HCT116 (cell line): ENCODE measurements at regions not wholly inside any gene's neighbourhood (a gene's known extent, or its start where the extent isn't known, plus 50 kb on each side); places are given as distances from the start of the nearest gene placed in this dataset.

ENCODE experiments used
- ATAC-seq: fragments of 200-7000 bp; cut with Tn5 transposase; 2 replicates; pipeline ENCODE4 v1.9.1; 2020; ENCODE audit warnings: mild to moderate bottlenecking, moderate library complexity
- BruUV-seq: library from RNA; stranded (reverse); fragments of 400-500 nt; replicated peaks from 2 replicates; lab custom pipeline; 2021; lab: Mats Ljungman, UMichigan
- CTCF ChIA-PET: fragments of 300-600 bp; sonication (Branson Sonifier 250); formaldehyde crosslinking; loops from one replicate; lab custom pipeline; 2021; ENCODE audit warnings: antibody characterized with exemption; lab: Charles Lee
- POLR2A ChIA-PET: fragments of 300-600, 350-600 bp; sonication (Branson Sonifier 250); formaldehyde crosslinking; loops from one replicate; lab custom pipeline; 2021; ENCODE audit warnings: antibody characterized with exemption; lab: Charles Lee
- RAD21 ChIA-PET, 2 experiments: fragments of 300-600 bp; sonication (Branson Sonifier 250); formaldehyde crosslinking; loops; one replicate each; lab custom pipeline; 2023; ENCODE audit warnings: low total read pairs in 2 of 2; ENCODE audit not compliant: uncharacterized antibody in 2 of 2, unreplicated experiment in 2 of 2, low non-redundant PET in 1 of 2; lab: Charles Lee
- DNase-seq: peaks from one replicate; pipeline ENCODE4 v3.0.0-alpha.2; 2010; ENCODE audit warnings: low read depth, low spot score
- H2AFZ ChIP-seq: fragments of 200-600 bp; shearing (Covaris generic), sonication (generic); 2 replicates; pipeline ENCODE4 v1.6.1; 2017; ENCODE audit warnings: low read depth, mixed run types, mixed read lengths, antibody characterized with exemption, low read length; ENCODE audit not compliant: poor library complexity, severe bottlenecking
- H3K27ac ChIP-seq: 2 replicates; pipeline ENCODE4 v1.5.1; 2012; ENCODE audit warnings: low read depth, low read length
- H3K27me3 ChIP-seq: fragments of 200-600 bp; sonication (generic); 2 replicates; pipeline ENCODE4 v1.6.1; 2016; ENCODE audit warnings: mixed run types, low read length, mixed read lengths; ENCODE audit not compliant: insufficient read depth
- H3K36me3 ChIP-seq, 2 experiments: fragments of 200-500 bp in 1 of 2; fragments of 200-600 bp in 1 of 2; sonication (Bioruptor generic) in 1 of 2; sonication (generic) in 1 of 2; 2 replicates each; pipeline versions ENCODE4 v1.5.1 to v1.6.1; 2014 to 2016; ENCODE audit warnings: low read length in 2 of 2, inconsistent platforms in 1 of 2, mixed read lengths in 1 of 2, mixed run types in 1 of 2; ENCODE audit not compliant: insufficient read depth in 2 of 2, control insufficient read depth in 1 of 2
- H3K4me1 ChIP-seq, 2 experiments: fragments of 200-600 bp in 1 of 2; sonication (generic) in 1 of 2; 2 replicates each; pipeline versions ENCODE4 v1.5.1 to v1.6.1; 2012 to 2017; ENCODE audit warnings: low read length in 2 of 2, inconsistent platforms in 1 of 2, mild to moderate bottlenecking in 1 of 2, mixed read lengths in 1 of 2, mixed run types in 1 of 2, moderate library complexity in 1 of 2; ENCODE audit not compliant: insufficient read depth in 2 of 2, control insufficient read depth in 1 of 2
- H3K4me2 ChIP-seq: fragments of 200-600 bp; sonication (generic); 2 replicates; pipeline ENCODE4 v1.6.1; 2017; ENCODE audit warnings: mixed run types, low read length, mixed read lengths
- H3K4me3 ChIP-seq, 2 experiments: fragments of 200-600 bp in 1 of 2; sonication (generic) in 1 of 2; replicated peaks in 1 of 2; 2 replicates each; pipeline ENCODE4 v1.5.1; 2011 to 2016; ENCODE audit warnings: low read length in 2 of 2, control low read depth in 1 of 2, low read depth in 1 of 2, mild to moderate bottlenecking in 1 of 2, mixed read lengths in 1 of 2, mixed run types in 1 of 2
- H3K79me2 ChIP-seq: fragments of 200-600 bp; sonication (generic); 2 replicates; pipeline ENCODE4 v1.6.1; 2017; ENCODE audit warnings: mild to moderate bottlenecking, mixed run types, low read length, moderate library complexity, mixed read lengths; ENCODE audit not compliant: insufficient read depth
- H3K9ac ChIP-seq: fragments of 200-600 bp; sonication (generic); 2 replicates; pipeline ENCODE4 v1.6.1; 2016; ENCODE audit warnings: low read length, mixed read lengths
- H3K9me2 ChIP-seq: fragments of 200-600 bp; sonication (generic), shearing (Covaris generic); 2 replicates; pipeline ENCODE4 v1.6.1; 2017; ENCODE audit warnings: mixed run types, mild to moderate bottlenecking, moderate library complexity; ENCODE audit not compliant: insufficient read depth
- H3K9me3 ChIP-seq, 2 experiments: fragments of 200-500 bp in 1 of 2; fragments of 200-600 bp in 1 of 2; sonication (Bioruptor generic) in 1 of 2; sonication (generic) in 1 of 2; 2 replicates each; pipeline ENCODE4 v1.6.1; 2014 to 2017; ENCODE audit warnings: low read length in 2 of 2, mixed read lengths in 2 of 2, inconsistent platforms in 1 of 2, low read depth in 1 of 2, mild to moderate bottlenecking in 1 of 2, mixed run types in 1 of 2, moderate library complexity in 1 of 2; ENCODE audit not compliant: control insufficient read depth in 1 of 2, insufficient read depth in 1 of 2
- H4K20me1 ChIP-seq: fragments of 200-600 bp; sonication (generic), shearing (Covaris generic); 2 replicates; pipeline ENCODE4 v1.6.1; 2017; ENCODE audit warnings: mixed run types, mild to moderate bottlenecking, moderate library complexity; ENCODE audit not compliant: insufficient read depth
- CEBPB ChIP-seq: IDR thresholded peaks from 2 replicates; pipeline ENCODE4 v1.6.1; 2012; ENCODE audit warnings: low read depth
- EGR1 ChIP-seq: IDR thresholded peaks from 2 replicates; pipeline ENCODE4 v1.6.1; 2012; ENCODE audit warnings: low read depth
- POLR2AphosphoS5 ChIP-seq: IDR thresholded peaks from 2 replicates; pipeline ENCODE4 v1.6.1; 2011; ENCODE audit warnings: mild to moderate bottlenecking, low read depth, low read length, moderate library complexity
- SIN3A ChIP-seq: IDR thresholded peaks from 2 replicates; pipeline ENCODE4 v1.6.1; 2012; ENCODE audit warnings: low read depth
- YY1 ChIP-seq: IDR thresholded peaks from 2 replicates; pipeline ENCODE4 v1.6.1; 2011; ENCODE audit warnings: low read length, low read depth, moderate library complexity, mild to moderate bottlenecking; ENCODE audit not compliant: insufficient replicate concordance; ENCODE audit errors: extremely low read depth
- ZNF274 ChIP-seq: fragments of 200-500 bp; sonication (Bioruptor generic); IDR thresholded peaks from 2 replicates; pipeline ENCODE4 v1.6.1; 2014; ENCODE audit warnings: mild to moderate bottlenecking, low read depth, low read length, inconsistent platforms
- intact Hi-C: fragments of 100-400 bp; cut with micrococcal nuclease; formaldehyde crosslinking; loops from 2 replicates; pipeline ENCODE4 v1.10.0; 2022
- TF ChIP-seq, protein P1 (sequence below), 3 experiments: fragments of 200-600 bp in 1 of 3; sonication (generic) in 1 of 3; IDR thresholded peaks in 2 of 3; conservative IDR thresholded peaks in 1 of 3; 2 replicates each; pipeline ENCODE4 v1.5.1; 2012 to 2017; ENCODE audit warnings: low read depth in 2 of 3, low read length in 2 of 3, antibody characterized with exemption in 1 of 3, borderline replicate concordance in 1 of 3, control low read depth in 1 of 3, mild to moderate bottlenecking in 1 of 3, mixed read lengths in 1 of 3, mixed run types in 1 of 3, moderate library complexity in 1 of 3; ENCODE audit not compliant: insufficient read depth in 1 of 3
- TF ChIP-seq, protein P2 (sequence below): IDR thresholded peaks from 2 replicates; pipeline ENCODE4 v1.6.1; 2012

DNA sequence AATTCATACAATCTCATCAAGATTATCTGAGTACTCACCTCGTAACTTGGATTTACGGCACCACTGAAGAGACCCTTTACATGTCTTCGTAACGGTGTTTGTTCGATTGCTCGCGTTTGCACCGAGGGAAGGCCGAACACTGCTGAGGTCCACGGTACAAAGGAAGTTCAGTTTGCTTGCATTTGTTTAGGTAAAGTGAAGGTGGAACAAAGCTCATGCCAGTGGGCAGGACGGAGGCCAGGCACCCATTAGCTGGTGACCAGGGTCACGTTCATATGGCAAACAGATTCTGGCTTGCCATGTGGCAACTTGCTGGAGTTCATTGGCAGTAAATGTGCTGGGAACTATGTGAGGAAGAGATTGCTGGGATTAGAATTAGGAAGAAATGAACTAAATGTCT, 164.8 kb downstream of the MACROH2A1 start:
- Histone ChIP-seq H4K20me1 (no peaks in the 10 kb centered on the region), H3K27me3 (no peaks in the 10 kb centered on the region), H3K9me3 (no peaks in the 10 kb centered on the region), H3K9me2 (no peaks in the 10 kb centered on the region), H3K4me1 (peaks cover 0 to 15% of the 10 kb centered on the region in 2 experiments; a peak in 2 of 4 replicates), H3K27ac (no peak overlapping the region), H3K36me3 (no peaks in the 10 kb centered on the region), H3K4me2 (no peak overlapping the region), H3K9ac (no peak overlapping the region), H2AFZ (no peak overlapping the region), H3K4me3 (no peak overlapping the region), H3K79me2 (no peaks in the 10 kb centered on the region)
- intact Hi-C loops = no loop called here
- TF ChIP-seq EGR1 (no peak), YY1 (no peak), SIN3A (no peak), CEBPB (no peak), POLR2AphosphoS5 (no peak)
- TF ChIP-seq, protein P1, sequence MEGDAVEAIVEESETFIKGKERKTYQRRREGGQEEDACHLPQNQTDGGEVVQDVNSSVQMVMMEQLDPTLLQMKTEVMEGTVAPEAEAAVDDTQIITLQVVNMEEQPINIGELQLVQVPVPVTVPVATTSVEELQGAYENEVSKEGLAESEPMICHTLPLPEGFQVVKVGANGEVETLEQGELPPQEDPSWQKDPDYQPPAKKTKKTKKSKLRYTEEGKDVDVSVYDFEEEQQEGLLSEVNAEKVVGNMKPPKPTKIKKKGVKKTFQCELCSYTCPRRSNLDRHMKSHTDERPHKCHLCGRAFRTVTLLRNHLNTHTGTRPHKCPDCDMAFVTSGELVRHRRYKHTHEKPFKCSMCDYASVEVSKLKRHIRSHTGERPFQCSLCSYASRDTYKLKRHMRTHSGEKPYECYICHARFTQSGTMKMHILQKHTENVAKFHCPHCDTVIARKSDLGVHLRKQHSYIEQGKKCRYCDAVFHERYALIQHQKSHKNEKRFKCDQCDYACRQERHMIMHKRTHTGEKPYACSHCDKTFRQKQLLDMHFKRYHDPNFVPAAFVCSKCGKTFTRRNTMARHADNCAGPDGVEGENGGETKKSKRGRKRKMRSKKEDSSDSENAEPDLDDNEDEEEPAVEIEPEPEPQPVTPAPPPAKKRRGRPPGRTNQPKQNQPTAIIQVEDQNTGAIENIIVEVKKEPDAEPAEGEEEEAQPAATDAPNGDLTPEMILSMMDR (IDR thresholded peaks at IDR 0.05 in 2 of 3, conservative IDR thresholded peaks at IDR 0.05 in 1 of 3; ENCODE audit: borderline replicate concordance in 1 of 3, insufficient read depth in 1 of 3, low read depth in 2 of 3, low read length in 2 of 3) = no peak
- RAD21 ChIA-PET = no interaction called here
- ATAC-seq (no peak), DNase-seq (no peak)
- BruUV-seq = no TSS peak
- CTCF ChIA-PET = no interaction called here
- POLR2A ChIA-PET = no interaction called here

DNA sequence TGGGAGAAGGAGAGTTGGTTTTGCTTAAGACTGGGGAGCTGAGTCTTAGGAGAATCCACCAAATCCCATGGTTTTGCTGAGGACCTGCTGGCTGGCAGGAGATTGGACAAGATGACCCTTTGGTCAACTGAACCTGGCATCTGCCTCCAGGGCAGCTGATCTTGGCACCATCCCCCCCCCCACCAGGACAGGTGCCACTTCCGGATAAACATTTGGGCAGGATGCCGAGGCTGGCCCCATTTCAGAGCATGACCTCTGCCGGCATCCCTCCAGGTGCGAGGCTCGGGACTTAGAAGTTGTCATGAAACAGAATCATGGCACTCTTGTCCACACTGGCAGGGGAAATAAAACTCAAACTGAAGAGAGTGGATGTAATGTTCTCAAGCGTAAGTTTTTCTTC, 165.6 kb downstream of the MACROH2A1 start:
- intact Hi-C loops = no loop called here
- no peak overlapping the region for H3K27ac ChIP-seq
- ChIA-PET CTCF (no interaction called here), RAD21 (no interaction called here), POLR2A (no interaction called here)
- no peaks in the 10 kb centered on the region for H3K79me2 ChIP-seq
- H3K4me2 ChIP-seq = no peak overlapping the region
- TF ChIP-seq, protein P2, sequence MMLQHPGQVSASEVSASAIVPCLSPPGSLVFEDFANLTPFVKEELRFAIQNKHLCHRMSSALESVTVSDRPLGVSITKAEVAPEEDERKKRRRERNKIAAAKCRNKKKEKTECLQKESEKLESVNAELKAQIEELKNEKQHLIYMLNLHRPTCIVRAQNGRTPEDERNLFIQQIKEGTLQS = no peak
- no peak for TF ChIP-seq POLR2AphosphoS5
- no peak for TF ChIP-seq ZNF274
- no peak overlapping the region for H2AFZ ChIP-seq
- no peaks in the 10 kb centered on the region for H3K36me3 ChIP-seq
- no peaks in the 10 kb centered on the region for H3K9me3 ChIP-seq
- BruUV-seq = no TSS peak
- H4K20me1 ChIP-seq = no peaks in the 10 kb centered on the region
- H3K9ac ChIP-seq = no peak overlapping the region
- ATAC-seq = no peak
- peaks cover 0 to 15% of the 10 kb centered on the region in 2 experiments; a peak in 2 of 4 replicates for H3K4me1 ChIP-seq
- H3K27me3 ChIP-seq = no peaks in the 10 kb centered on the region
- no peak for DNase-seq
- no peaks in the 10 kb centered on the region for H3K9me2 ChIP-seq
- no peak overlapping the region for H3K4me3 ChIP-seq
